GM21423 (cell line): ENCODE measurements at regions not wholly inside any gene's neighbourhood (a gene's known extent, or its start where the extent isn't known, plus 50 kb on each side); places are given as distances from the start of the nearest gene placed in this dataset.
"Not testable (repeated sequence)": the region's sequence is repeated elsewhere in the genome, so short reads cannot be mapped to it uniquely, and the experiment has no call there.

ENCODE experiments used
- ATAC-seq: cut with Tn5 transposase; IDR thresholded peaks from one replicate; pipeline ENCODE4 v1.9.1; 2021; ENCODE audit warnings: mild to moderate bottlenecking, moderate library complexity; ENCODE audit not compliant: unreplicated experiment

DNA sequence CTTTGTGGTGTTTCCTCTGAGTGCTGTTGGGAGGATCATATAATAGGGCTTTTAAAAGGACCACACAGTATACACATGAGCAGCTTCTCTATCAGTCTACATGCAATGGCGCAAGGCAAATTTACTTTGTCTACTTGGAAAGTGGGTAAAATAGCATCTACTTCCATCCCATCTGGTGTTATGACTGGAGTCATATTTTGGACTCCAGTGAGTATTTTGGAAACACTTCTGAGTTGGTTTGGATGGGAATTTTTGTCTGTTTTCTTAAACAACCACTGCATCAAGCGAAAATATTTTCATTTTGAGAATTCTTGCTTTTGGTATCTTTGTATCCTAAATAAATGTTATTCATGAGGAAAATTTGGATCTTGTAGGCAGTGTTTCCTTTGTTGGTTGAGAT is 220.8 kb downstream of the NMUR2 start:
- ATAC-seq = no peak

DNA sequence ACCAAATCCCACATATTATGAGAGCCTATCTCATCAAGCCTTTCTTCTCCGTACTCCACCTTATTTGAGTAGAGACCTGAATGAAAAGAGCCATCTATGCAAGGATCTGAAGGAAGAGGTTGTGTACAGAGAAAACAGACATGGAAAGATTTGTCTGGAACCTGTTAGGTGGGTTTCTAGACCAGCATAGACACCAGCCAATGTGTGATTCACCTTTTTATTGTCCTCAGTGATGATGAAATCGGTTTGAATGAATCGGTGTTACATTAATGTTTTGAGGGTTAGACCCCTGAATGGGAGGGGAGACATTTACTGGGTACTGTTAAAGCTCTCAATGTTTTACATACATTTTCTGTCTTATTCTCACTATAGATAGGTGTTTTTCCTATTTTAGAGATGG is 223.6 kb downstream of the NMUR2 start:
- no peak for ATAC-seq

DNA sequence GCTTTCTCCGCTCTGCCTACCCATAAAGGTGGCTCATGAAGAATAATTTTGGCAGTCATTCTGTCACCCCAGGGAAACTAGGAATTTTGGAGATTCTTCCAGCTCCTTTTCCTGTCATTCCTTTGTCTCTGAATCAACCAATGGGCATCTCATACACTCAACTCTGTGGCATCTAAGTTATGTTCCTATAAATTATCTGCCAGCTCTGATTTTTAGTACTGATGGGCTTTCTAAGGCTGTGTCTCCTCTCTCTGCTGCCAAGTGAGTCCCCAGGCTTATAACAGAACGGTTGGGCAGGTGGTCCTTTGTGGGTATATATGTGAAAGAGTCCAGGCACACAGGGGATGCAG is 226.8 kb downstream of the NMUR2 start:
- no peak for ATAC-seq

- no peak for ATAC-seq
These were observed 227.3 kb downstream of the NMUR2 start for GRCh38 chr5:152177626-152178349.

DNA sequence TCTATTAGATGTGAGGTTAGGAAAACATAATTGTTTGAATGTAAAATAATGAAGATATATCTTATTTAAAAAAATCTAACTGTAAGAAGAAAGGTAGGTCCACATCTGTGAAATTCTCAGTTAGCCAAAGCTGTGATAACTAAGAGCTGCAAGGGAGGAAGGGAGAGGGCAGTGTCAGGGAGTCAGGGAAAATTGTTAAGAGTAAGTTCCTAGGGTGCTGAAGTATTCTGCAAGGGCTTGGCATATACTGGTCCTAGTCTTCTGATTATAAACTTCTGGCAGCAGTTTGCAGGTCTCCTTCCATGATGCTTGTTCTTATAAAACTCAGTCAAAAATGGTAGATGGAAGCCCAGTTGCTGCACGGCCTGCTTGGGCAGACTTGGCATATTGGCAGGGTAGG is 233.2 kb downstream of the NMUR2 start:
- no peak for ATAC-seq

DNA sequence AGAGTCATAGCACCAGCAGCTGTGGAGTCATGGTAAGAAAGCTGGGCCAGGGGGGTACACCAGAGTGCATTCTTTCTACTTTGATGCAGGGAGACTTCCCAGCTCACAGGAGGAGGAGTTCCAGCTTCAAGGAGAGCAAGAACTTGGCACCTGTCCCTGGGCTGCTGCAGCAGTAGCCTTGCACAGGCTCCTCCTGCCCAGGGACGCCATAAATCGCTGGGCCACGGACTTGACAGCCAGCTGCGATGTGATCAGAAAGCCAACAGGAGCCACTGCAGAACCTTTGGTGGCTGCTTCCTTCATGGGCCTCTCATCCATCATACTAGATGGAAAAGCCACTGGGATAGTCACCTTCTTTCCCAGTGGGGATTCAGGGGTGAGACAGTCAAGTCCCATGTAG is 234.7 kb downstream of the NMUR2 start:
- no peak for ATAC-seq

DNA sequence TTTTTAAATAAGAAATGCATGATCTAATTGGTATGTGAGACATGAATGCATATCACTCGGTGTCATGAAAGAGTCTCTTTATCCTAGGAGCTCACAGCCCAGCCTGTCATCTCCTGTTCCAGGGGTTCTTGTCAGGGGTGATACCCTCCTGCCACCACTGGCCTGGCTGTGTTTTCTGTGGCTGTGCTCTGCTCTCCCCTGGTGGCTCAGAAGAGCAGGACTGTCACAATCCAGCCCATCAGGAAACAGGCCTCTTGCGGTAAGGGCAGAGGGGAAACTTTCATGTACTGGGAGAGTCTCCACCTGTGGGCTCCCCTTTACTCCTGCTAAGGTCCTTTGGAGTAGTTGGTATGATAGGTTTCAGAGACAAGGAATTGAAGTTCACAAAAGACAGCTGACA is 240.2 kb upstream of the GLRA1 start:
- ATAC-seq = no peak

DNA sequence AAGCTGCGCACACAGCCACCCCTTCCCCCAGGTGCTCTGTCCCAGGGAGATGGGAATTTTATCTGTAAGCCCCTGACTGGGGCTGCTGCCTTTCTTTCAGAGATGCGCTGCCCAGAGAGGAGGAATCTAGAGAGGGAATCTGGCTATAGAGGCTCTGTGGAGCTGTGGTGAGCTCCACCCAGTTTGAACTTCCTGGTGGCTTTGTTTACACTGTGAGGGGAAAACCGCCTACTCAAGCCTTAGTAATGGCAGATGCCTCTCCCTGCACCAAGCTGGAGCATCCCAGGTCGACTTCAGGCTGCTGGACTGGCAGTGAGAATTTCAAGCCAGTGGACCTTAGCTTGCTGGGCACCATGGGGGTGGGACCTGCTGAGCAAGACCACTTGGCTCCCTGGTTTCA is 235.2 kb upstream of the GLRA1 start:
- ATAC-seq = not testable (repeated sequence)

DNA sequence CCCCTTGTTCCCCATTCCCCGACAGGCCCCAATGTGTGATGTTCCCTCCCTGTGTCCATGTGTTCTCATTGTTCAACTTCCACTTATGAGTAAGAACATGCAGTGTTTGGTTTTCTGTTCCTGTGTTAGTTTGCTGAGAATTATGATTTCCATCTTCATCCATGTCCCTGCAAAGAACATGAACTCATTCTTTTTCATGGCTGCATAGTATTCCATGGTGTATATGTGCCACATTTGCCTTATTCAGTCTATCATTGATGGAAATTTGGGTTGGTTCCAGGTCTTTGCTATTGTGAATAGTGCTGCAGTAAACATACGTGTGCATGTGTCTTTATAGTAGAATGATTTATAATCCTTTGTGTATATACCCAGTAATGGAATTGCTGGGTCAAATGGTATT is 229.8 kb upstream of the GLRA1 start:
- ATAC-seq = not testable (repeated sequence)

DNA sequence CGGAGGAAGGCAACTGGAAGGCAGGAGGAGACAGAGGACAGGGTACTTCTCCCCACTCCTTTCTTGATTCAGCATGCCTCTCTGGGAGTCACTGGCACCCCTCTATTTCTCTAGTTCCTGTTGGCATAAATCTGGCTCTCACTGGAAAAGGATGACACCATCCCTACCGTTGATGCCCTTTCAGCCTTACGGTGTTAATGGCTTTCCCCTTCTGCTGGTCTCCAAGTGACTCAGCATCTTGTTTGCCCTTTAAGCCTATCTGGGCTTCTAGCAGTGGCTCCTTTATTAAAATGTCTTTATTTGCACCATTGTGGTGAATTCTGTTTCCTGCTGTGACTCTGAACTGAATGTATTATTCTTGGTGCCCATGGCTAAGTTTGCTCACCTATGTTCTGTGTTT is 227.3 kb upstream of the GLRA1 start:
- ATAC-seq = no peak

GRCh38 chr5:152151113-152151512 is 226.5 kb upstream of the GLRA1 start:
- no peak for ATAC-seq

DNA sequence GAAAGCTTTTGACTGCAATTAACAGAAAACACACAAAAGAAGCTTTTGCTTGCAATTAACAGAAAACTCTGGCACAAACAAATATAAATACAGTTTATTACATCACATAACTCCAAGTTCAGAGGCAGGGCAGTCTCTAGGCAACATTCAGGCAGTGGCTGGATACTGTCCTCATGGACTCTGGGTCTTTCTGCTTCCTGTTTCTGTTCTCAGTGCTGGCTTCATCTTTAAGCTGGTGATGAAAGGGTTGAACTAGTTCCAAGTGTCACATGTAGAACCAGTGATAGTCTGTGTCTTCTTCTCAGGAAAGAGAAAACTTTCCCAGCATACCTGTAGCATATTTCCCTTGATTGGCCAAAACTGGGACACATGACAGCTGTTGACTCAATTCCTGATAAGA is 222.6 kb upstream of the GLRA1 start:
- ATAC-seq = no peak

GRCh38 chr5:152146566-152146965 is 221.9 kb upstream of the GLRA1 start:
- no peak for ATAC-seq

- no peak for ATAC-seq
These were observed 219.9 kb upstream of the GLRA1 start for GRCh38 chr5:152144556-152144955.

- no peak for ATAC-seq
These were observed 219.4 kb upstream of the GLRA1 start for GRCh38 chr5:152144030-152144429.

DNA sequence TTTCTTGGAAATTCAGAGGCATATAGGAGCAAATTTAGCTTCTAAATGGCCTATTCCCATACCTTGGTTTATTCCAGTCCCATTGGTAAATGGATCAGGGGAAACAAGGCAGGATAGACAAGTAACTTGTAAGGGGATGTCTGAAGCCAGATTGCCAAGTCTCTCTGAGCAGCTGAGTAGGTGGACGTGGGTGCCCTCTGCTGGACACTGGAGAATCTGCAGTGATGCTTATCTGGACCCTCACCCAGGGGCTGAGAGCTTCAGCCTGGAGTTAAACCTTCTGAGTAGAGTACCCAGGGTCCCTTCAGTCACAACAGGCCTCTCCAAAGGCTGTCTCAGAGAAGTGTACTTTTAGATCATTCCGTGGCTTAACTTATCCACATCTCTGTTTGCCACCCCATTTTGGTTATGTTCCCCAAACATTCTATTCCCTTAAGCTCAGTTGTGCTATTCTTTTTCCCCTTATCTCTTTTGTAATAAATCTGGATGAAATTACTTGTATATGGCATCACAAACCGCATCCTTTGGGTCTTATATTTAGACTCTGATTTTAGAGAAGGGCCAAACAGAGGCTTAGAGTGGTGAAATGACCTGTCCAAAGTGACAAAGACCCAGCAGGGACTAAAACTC is 218.3 kb upstream of the GLRA1 start:
- peak; percentile 89 for ATAC-seq

- ATAC-seq = no peak
These were observed 215.7 kb upstream of the GLRA1 start for GRCh38 chr5:152140347-152140746.

GRCh38 chr5:152137063-152137462 is 212.4 kb upstream of the GLRA1 start:
- no peak for ATAC-seq

- no peak for ATAC-seq
These were observed 211.7 kb upstream of the GLRA1 start for GRCh38 chr5:152136321-152136720.

DNA sequence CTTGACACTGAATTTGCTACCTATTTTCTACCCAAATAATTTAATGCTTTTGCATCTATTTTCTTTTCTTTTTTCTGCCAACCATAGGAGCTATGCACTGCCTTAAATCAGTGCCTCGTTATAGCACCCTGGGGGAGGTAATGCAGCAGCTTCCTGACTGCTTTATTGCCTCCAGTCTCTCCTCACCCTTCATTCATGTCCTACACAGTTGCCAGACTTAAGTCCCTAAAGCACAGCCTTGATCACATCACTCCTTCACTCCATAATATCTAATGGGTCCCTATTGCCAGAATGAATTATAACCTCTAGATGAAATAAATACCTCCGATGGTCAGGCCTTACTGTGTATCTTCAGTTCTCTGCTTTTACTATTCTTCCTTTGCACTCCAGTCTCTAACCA is 211.2 kb upstream of the GLRA1 start:
- no peak for ATAC-seq

- ATAC-seq = no peak
These were observed 201.1 kb upstream of the GLRA1 start for GRCh38 chr5:152125661-152126205.

- ATAC-seq = no peak
These were observed 199.9 kb upstream of the GLRA1 start for GRCh38 chr5:152124409-152125041.
